Epithelial cell of proximal tubule (primary cell): ENCODE measurements at regions not wholly inside any gene's neighbourhood (a gene's known extent, or its start where the extent isn't known, plus 50 kb on each side); places are given as distances from the start of the nearest gene placed in this dataset.

Experiments used
- DNase-seq: peaks from one replicate; pipeline ENCODE4 v3.0.0-alpha.2; 2011; ENCODE audit warnings: low read depth
- H3K4me3 ChIP-seq: 2 replicates; pipeline ENCODE4 v1.5.1; 2011; ENCODE audit warnings: low read depth, mild to moderate bottlenecking, low read length
- TF ChIP-seq, protein P1 (sequence below): conservative IDR thresholded peaks from 2 replicates; pipeline ENCODE4 v1.5.1; 2012; ENCODE audit warnings: low read depth, mild to moderate bottlenecking, low read length

DNA sequence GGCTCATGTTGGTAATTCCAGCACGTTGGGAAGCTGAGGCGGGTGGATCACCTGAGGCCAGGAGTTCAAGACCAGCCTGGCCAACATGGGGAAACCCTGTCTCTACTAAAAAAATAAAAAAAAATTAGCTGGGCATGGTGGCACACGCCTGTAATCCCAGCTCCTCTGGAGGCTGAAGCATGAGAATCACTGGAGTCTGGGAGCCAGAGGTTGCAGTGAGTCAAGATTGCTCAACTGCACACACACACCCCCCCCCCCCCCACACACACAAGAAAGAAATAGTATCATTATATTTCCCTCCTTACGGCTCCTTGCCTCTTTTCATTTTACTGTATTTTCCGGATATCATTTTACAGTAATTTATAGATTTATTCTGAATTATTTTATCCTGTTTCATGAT is 963.1 kb upstream of the GOT2 start:
- TF ChIP-seq, protein P1, sequence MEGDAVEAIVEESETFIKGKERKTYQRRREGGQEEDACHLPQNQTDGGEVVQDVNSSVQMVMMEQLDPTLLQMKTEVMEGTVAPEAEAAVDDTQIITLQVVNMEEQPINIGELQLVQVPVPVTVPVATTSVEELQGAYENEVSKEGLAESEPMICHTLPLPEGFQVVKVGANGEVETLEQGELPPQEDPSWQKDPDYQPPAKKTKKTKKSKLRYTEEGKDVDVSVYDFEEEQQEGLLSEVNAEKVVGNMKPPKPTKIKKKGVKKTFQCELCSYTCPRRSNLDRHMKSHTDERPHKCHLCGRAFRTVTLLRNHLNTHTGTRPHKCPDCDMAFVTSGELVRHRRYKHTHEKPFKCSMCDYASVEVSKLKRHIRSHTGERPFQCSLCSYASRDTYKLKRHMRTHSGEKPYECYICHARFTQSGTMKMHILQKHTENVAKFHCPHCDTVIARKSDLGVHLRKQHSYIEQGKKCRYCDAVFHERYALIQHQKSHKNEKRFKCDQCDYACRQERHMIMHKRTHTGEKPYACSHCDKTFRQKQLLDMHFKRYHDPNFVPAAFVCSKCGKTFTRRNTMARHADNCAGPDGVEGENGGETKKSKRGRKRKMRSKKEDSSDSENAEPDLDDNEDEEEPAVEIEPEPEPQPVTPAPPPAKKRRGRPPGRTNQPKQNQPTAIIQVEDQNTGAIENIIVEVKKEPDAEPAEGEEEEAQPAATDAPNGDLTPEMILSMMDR: no peak
- no peak for DNase-seq
- no peak overlapping the region for H3K4me3 ChIP-seq

DNA sequence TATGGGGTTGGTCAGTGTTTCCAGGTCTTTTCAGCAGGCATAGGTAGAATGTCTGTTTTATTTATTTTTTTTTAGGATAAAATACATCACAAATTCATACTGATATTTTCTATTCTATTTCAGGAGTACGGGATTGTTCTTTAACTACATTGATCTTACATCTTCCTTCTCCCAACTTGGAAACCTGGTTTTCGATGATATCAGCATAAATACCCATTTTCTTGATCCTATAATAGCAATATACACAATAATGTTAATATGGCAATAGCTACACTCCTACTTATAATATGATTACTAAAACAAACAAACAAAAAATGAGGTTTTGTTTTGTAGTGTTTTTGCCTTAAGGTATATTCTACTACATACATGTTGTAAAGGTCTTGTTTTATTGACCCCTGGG is 962.4 kb upstream of the GOT2 start:
- DNase-seq: no peak
- TF ChIP-seq, protein P1: no peak
- no peak overlapping the region for H3K4me3 ChIP-seq

DNA sequence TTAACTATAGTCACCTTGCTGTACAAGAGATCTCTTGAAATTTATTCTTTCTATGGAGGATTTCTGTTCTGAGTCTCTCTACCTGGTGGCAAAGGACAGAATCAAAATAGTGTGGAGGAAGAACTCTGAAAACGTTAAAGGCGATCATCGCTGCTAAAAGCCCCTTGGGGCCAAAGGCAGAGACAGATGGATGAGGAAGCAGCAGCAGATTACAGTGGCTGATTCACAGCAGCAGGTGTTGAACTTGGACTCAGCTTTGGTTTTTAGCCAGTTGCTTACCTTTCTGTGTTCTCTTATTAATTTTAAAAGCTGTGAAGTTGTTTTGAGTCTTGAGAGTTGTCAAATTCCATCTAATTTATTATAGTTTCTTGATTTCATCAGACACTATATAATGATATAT is 956.1 kb upstream of the GOT2 start:
- TF ChIP-seq, protein P1: no peak
- no peak overlapping the region for H3K4me3 ChIP-seq
- DNase-seq: no peak

DNA sequence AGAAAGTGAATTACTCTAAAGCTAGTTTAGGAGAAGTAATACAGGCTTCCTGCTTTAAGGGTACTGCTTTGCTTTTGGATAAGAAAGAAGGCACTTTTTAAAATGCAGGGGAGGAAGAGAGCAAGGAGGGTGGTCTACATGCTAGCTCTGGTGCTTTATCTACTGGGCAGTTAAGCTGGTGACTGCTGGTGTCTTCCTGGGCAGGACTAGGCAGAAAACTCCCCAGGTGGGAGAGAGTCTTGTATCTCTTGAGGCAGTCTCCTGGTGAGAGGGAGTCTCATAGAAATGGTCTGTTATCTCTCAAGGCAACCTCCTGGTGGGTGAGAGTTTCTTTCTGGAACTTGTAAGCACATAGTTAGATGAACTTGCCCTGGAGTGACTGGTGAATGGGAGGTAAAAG is 953.9 kb upstream of the GOT2 start:
- no peak overlapping the region for H3K4me3 ChIP-seq
- no peak for DNase-seq
- TF ChIP-seq, protein P1: no peak

DNA sequence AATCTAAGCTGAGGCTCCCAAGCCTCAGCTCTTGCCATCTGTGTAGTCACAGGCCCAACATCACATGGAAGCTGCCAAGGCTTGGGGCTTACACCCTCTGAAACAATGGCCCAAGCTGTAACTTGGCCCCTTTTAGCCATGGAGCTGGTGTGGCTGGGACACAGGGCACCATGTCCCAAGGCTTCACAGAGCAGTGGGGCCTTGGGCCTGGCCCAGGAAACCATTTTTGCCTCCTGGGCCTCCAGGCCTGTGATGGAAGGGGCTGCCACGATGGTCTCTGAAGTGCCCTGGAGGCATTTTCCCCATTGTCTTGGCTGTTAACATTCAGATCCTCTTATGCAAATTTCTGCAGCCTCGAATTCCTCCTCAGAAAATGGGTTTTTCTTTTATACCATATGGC is 952.3 kb upstream of the GOT2 start:
- no peak for DNase-seq
- TF ChIP-seq, protein P1: no peak
- no peak overlapping the region for H3K4me3 ChIP-seq

DNA sequence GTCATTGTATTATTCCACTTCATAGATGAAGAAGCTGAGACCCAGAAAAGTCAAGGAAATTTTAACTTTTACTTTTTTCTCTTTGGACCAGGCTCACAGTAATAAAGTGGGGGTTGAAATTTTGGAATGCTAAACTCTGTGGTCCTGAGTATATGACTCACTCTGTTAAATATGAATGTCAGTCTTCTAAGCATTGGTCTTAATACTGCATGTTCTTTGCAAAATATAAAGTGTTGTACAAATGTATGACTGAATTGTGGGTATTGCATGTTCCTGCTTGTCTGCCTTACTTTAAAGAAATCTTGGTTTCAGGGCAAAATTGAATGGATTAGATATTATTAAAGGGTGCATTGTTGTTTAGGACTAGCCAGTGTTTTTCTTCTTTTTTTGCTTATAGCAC is 950.8 kb upstream of the GOT2 start:
- no peak for DNase-seq
- TF ChIP-seq, protein P1: no peak
- no peak overlapping the region for H3K4me3 ChIP-seq

DNA sequence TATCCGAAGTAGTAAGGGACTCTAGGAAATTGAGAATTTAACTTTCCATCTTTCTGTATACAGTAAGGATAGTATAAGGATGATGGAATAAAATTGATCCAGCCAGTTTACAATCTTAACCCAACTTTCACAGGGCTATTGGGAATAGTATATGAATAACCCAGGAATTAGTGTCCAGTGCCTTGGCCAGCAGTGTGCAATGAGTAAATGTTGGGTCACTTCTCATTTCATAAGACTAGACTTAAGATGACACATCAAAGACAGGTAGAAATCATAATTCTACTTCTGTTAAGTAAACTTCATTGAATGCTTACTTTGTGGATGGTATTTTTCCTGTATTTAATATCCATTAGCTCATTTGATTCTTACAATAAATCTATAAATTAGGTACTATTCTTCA is 949.6 kb upstream of the GOT2 start:
- H3K4me3 ChIP-seq: no peak overlapping the region
- DNase-seq: no peak
- TF ChIP-seq, protein P1: no peak
